Adrenal gland (tissue), 5 donors: ENCODE measurements at regions not wholly inside any gene's neighbourhood (a gene's known extent, or its start where the extent isn't known, plus 50 kb on each side); places are given as distances from the start of the nearest gene placed in this dataset.

ENCODE experiments used
- POLR2A ChIP-seq, 2 donors: fragments of 450-650 bp; IDR thresholded peaks; one replicate each; pipeline ENCODE4 v1.6.1; 2017; ENCODE audit warnings: antibody characterized with exemption in 2 of 2, mild to moderate bottlenecking in 2 of 2, moderate library complexity in 1 of 2
- TF ChIP-seq, protein P1 (sequence below), 6 experiments: fragments of 450-650 bp in 4 of 6; fragments of 200-600 bp in 2 of 6; sonication (generic) in 1 of 6; IDR thresholded peaks; 1 replicate in 5 of 6; 2 replicates in 1 of 6; pipeline versions ENCODE4 v1.5.1 to v1.8.0; 2016 to 2021; ENCODE audit warnings: antibody characterized with exemption in 6 of 6, mild to moderate bottlenecking in 2 of 6, moderate library complexity in 1 of 6
- donor health status: DM: no; HTN: no; CAD: no.

DNA sequence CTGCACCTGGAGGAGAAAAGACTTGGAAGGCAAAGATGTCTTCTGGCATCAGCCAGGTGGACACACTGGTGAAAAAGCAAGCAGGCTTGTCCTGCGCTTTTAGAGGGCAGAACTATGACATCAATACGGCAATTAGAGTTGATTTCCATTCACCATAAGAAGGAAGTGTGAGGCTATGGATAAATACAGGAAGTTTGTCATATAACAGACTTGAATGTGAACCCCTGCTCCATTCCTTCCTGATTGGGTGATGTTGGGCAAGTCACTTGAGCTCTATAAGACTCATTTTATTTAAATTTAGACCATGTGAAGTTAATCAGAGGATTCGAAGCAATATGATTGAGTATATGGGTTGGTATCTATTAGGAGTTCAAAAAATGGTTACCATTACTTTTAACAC is 137.8 kb downstream of the PLPP3 start:
- TF ChIP-seq, protein P1, sequence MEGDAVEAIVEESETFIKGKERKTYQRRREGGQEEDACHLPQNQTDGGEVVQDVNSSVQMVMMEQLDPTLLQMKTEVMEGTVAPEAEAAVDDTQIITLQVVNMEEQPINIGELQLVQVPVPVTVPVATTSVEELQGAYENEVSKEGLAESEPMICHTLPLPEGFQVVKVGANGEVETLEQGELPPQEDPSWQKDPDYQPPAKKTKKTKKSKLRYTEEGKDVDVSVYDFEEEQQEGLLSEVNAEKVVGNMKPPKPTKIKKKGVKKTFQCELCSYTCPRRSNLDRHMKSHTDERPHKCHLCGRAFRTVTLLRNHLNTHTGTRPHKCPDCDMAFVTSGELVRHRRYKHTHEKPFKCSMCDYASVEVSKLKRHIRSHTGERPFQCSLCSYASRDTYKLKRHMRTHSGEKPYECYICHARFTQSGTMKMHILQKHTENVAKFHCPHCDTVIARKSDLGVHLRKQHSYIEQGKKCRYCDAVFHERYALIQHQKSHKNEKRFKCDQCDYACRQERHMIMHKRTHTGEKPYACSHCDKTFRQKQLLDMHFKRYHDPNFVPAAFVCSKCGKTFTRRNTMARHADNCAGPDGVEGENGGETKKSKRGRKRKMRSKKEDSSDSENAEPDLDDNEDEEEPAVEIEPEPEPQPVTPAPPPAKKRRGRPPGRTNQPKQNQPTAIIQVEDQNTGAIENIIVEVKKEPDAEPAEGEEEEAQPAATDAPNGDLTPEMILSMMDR (IDR thresholded peaks at IDR 0.05) = no peak
- TF ChIP-seq POLR2A (IDR thresholded peaks at IDR 0.05) = no peak
